NCI-H2029 treated with DMSO at 0.1 percent for 48 hours (cell line): ENCODE measurements at regions not wholly inside any gene's neighbourhood (a gene's known extent, or its start where the extent isn't known, plus 50 kb on each side); places are given as distances from the start of the nearest gene placed in this dataset.
A peak's percentile ranks its signal among the peaks of the same experiment; 100 is the strongest.
"Not testable (repeated sequence)": the region's sequence is repeated elsewhere in the genome, so short reads cannot be mapped to it uniquely, and the experiment has no call there.

Experiments
- DNase-seq: peaks from one replicate; lab custom pipeline; 2025; lab: John Stamatoyannopoulos, UW

DNA sequence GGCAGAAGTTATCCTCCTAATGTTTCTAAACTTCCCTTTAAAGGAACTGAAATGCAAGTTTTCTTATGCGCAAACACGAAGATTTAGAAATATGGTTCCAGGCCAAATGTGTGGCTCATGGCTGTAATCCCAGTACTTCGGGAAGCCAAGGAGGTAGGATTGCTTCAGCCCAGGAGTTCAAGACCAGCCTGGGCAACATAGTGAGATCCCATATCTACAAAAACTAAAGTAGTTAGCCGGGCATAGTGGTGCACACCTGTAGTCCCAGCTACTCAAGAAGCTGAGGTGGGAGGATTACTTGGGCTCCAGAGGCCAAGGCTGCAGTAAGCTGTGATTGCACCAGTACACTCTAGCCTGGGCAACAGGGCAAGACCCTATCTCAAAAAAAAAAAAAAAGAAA, 95.8 kb upstream of the SCAF8 start:
- DNase-seq = no peak

DNA sequence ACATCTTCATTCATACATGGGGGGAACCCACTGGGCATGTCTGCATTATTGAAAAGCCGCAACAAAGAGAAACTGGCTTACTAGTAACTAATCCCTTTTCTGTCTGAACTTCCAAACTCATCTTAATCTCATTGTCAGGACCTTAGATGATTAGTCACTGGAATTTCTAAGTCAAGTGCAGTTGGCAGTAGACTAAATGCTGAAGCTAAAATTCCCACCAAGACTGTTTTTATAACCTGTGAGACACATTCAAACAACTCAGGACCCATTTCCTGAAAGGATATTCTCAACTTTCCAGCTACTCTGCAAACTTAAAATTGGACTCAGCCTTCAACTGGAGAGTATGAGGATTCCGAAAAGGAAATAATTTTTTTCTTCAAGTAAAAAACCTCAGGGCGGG, 94.8 kb upstream of the SCAF8 start:
- no peak for DNase-seq

DNA sequence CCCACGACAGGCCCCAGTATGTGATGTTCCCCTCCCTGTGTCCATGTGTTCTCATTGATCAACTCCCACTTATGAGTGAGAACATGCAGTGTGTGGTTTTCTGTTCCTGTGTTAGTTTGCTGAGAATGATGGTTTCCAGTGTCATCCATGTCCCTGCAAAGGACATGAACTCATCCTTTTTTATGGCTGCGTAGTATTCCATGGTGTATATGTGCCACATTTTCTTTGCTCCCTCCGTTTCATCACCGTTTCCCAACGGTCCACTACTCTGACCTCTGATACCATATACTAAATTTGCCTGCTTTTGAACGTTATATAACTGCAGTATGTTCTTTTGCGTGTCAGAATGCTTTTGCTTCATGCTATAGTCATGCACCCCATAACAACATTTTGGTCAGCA, 94.0 kb upstream of the SCAF8 start:
- DNase-seq = not testable (repeated sequence)

DNA sequence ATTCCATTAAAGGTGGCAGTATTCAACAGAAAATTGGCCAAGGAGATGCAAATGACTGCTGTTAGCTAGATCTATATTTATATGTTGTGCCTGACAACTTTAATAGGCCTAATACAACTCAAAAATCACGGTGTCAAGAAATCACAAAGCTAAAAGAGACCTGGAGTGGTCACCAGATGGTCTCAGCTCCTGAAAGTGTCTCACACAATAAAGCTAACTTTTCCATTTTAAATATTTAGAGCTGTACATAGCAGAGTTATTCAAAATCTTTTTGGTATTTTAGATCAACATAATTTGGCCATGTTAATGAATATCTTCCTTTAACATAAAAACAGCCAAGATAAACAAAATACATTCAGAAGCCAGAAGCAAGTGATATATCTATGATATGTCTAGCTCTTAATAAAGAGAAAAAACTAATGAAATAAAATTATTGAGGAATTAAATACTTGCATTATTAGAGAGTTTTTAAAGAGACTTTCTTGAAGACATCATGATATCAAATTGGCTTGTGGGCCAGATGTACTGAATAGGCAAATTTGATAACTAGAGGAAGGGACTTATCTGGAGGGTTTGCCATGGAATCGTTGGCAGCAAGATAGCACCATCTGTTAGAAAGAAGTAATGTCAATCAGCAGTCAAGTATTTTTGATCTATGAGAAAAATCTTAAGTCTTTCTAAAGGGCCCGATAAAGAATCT, 84.9 kb upstream of the SCAF8 start:
- no peak for DNase-seq

DNA sequence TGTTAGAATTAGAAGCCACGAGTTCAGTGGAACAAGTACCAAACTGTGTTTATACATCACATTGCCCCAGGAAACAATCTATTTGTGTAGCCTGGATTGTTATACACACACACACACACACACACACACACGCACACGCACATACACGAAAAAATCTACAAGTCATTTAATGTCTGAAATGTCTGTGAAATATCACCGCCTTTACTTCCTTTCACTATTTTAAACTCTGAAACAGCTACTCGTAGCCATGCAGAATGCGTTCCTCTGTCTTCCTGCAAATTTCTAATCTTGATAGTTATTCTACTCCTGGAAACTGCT, 84.4 kb upstream of the SCAF8 start:
- no peak for DNase-seq

DNA sequence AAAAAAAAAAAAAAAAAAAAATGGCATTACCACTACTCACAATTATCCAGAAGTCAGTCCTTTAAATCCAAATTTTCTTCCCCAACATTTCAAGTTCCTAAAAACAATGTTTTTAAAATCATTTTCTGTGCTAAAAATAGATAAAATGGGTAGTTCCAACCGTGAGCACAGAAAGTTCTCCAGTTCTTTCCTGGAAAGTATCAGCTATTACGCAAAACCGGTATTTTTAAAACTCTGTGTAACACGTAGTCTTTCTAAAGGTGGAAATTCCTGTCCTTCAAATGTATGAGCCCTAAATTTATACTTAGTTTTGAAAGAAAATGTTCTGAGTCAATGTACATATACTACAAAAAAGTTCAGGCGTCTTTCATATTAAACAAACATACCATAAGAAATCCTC, 83.5 kb upstream of the SCAF8 start:
- no peak for DNase-seq

DNA sequence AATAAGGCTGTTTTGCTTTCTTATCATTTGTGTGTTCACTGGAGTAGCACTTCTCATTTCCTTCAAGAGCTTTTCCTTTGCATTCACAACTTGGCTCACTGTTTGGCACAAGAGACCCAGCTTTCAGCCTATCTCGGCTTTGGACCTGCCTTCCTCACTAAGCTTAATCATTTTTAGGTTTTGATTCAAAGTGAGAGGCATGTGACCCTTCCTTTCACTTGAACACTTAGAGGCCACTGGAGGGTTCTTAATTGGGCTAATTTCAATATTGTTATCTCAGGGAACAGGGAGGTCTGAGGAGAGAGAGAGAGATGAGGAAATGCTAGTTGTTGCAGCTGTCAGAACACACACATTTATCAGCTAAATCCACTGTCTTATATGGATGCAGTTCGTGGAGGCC, 82.9 kb upstream of the SCAF8 start:
- DNase-seq = no peak

DNA sequence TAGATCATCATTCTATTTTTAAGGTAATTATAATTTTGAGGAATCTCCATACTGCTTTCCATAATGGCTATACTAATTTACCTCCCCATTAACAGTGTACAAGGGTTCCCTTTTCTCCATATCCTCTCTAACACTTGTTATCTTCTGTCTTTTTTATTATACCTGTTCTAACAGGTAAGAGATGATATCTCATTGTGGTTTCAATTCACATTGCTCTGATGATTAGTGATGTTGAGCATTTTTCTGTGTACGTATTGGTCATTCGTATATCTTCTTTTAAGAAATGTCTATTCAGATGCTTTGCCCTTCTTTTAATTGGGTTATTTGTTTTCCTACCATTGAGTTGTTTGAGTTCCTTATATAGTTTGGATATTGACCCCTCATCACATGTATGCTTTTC, 81.6 kb upstream of the SCAF8 start:
- DNase-seq = no peak

DNA sequence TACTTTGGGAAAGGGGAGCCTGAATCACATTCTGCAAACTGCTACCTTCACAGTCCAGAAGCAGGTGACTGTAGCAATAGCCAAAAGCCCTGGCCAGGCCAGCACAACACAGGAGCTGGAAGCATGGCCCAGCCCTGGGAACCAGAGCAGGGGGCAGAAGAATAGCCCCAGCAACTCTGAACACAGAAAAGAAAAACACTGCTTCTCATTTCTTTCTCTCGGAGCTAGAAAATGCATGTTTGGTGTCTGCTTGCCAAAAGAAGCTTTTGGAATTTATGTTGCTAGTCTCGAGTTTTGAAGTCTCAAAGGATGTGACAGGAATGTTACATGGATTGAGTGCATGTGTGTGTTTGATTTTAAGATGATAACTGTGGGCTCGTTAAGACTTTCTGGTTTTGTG, 79.8 kb upstream of the SCAF8 start:
- DNase-seq = no peak

DNA sequence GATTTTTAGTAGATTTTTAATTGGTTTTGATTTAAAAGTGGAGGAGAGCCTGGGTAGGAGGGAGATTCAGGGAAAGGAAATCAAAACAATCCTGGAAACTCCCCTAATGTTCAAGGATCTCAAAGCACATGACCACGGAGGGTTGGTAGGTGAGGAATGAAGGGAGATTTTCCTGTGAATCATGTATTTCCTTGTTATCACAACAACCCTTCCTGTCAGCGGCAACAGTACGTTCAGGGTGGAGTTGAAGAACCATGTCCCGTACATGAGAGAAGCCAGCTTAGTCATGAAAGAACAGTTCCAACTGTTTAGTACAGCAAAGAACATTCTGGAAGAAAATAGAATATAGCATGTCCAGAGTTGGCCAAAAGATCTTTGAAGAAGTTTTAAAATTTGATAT, 79.4 kb upstream of the SCAF8 start:
- no peak for DNase-seq

DNA sequence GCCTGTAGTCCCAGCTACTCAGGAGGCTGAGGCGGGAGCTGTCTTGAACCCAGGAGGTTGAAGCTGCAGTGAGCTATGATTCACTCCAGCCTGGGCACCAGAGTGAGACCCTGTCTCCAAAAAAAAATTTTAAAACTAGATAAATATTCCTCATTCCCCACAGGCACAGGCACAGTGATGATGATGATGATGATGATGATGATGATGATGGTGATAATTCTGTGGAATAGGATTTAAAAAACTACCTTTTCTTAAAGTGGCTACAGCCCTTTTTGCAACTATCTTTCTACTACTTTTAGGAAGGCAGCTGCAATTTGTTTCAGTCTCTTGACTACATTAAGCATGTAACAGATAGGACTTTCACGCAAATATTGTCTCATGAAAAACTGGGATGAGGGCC, 76.6 kb upstream of the SCAF8 start:
- DNase-seq = no peak

DNA sequence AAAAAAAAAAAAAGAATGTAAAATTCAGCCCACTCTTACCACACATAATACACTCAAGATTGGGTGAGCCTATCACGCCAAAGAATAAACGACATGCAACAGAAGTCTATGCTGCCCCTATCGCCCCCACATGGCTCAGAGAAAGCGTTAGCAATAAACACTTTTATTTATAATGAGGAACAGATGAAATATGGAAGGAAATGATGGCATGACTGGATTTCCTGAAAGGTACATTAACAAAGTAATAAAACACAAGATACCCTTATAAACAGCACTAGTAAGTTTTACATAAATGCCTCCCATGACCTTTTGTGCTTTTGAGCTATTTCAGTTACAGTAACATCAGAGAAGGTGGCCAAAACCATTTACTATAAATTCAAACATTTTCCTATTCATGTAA, 71.4 kb upstream of the SCAF8 start:
- no peak for DNase-seq

DNA sequence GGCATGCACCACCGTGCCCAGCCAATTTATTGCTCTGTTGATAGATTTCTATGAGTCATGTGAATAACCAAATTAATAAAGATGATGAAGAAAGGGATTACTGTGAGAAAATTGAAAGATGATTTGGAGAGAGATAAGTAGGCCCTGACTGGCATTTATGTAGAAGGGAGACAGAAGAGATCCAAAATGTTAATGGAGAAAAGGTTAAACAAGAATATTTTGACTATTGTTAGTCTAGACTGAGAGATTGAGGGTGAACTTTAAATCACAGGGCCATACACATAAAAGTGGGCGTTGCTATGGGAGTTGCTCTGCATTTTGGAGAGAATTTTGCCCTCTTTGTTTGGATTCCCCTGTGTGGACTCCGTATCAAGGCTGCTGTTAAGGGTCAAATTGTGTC, 68.9 kb upstream of the SCAF8 start:
- no peak for DNase-seq

DNA sequence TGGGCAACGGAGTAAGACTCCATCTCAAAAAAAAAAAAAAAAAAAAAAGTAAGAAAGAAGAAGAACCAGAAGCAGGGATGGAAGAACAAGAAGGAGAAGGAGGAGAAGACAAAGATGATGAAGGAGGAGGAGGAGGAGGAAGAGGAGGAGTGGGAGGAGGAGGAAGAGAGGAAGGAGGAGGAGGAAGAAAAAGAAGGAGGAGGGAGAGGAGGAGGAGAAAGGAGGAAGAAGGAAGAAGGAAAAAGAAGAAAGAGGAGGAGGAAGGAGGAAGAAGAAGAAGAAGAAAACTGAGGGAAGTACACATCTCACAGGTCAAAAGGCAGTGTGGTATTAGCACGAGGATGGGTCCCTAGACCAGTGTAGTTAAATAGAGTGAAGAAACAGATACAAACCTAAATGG, 65.1 kb upstream of the SCAF8 start:
- DNase-seq = no peak

DNA sequence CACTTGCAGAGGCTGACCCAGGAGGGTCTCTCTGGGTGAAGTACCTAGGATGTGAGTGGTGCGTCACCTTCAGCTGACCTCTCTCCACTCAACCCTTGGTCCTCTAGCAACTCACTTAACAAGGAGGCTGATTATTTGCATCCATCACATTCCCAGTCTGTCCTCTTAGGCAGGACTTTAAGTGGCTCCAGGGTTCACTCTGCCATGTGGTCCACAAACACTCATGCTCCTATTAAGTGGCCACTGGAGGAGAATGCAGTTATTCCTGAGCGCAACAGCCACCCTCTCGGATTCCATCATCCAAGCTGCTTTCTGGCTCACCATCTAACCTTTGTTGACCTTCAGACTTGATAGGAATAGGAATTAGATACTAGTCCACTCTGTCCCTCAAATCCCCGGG, 61.1 kb upstream of the SCAF8 start:
- peak; percentile 78 for DNase-seq

DNA sequence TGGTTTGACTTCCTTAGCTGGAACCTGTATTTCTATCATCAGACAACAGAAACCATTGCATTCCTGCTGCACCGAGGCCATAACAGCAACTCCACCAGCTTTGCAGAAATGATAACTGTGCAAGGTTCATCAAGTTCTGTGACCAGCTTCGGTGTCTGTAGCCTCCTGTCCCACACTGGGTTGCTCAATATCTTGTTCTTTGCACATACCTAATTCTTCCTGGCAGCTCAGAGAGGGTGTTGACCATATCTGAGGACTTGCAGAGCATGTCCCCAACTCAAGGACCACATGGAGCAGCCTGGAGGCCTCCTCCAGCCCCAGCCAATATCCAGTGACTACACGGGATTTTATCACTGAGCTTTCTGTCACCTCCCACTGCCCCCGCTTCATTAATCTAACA, 59.3 kb upstream of the SCAF8 start:
- DNase-seq = no peak

DNA sequence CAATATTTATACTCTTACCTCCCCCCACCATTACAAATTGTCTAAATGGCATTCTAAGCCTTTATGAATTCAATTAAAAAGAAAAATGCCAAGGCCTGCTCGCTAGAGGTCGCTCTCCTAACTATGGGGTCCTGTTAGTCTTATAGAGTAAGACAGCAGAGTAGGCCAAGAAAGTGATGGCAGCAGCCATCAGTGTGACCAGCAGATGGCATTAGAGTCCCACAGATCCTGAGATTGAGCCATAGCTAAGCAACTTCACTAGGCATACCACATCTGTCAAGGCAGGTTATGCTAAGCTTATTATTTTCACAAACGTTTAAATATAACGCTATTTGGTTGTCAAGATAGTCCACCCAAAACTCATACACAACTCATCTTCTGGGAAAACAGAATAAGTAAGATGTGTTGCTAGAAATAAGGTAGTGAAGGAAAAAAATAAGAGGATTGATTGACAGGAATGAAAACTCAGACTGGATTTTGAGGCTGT, 57.6 kb upstream of the SCAF8 start:
- DNase-seq = peak; percentile 98

DNA sequence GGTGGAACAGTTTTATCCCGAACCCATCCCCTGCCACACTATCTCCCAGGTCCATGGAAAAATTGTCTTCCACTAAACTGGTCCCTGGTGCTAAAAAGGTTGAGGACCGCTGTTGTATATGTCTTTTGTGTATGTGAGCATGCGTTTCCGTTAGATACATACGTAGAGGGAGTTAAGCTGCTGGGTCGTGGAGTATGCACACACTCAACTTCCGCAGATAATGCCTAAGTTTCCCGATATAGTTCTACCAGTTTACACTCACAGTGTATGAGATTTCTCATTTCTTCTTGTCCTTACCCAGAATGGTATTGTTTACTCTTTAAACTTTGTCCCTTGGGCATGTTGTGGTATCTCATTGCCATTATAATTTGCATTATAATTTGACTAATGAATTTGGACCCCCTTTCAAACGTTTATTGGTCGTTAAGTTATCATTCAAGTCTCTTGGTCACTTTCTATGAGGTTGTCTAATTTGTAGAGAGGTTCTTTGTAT, 50.5 kb upstream of the SCAF8 start:
- DNase-seq = no peak
